ENCODE measurements at regions not wholly inside any gene's neighbourhood (a gene's known extent, or its start where the extent isn't known, plus 50 kb on each side); places are given as distances from the start of the nearest gene placed in this dataset.

DNA sequence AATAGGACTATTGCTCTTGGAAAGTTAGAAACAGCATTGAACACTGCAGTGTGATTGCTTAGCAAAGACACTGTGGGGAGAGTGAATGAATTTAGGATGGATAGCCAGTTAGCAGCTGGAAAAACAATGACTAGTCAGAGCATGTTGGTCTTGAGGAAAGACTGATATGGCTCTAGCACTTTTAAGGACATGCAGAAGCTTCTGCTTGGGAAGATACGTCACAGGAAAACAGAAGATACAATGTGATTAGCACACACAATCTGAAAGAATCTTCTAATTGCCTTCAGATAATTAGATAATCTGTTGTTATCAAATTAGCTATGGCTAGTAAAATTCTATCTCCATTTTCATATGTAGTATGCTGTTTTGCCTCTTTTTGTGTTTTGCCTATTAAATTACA is 530.7 kb upstream of the CHORDC1 start:
- TF ChIP-seq TAF1 (IDR thresholded peaks at IDR 0.05; ENCODE audit: borderline replicate concordance, insufficient read depth, low read length) (no peak), POLR2AphosphoS5 (IDR thresholded peaks at IDR 0.05; ENCODE audit: low read depth, low read length) (no peak), SIN3A (IDR thresholded peaks at IDR 0.05; ENCODE audit: borderline replicate concordance, insufficient read depth, low read length) (no peak), FOXP2 (optimal IDR thresholded peaks at IDR 0.05; ENCODE audit: borderline replicate concordance, extremely low read depth, extremely low read length, insufficient read depth) (no peak)
- TF ChIP-seq, protein P1, sequence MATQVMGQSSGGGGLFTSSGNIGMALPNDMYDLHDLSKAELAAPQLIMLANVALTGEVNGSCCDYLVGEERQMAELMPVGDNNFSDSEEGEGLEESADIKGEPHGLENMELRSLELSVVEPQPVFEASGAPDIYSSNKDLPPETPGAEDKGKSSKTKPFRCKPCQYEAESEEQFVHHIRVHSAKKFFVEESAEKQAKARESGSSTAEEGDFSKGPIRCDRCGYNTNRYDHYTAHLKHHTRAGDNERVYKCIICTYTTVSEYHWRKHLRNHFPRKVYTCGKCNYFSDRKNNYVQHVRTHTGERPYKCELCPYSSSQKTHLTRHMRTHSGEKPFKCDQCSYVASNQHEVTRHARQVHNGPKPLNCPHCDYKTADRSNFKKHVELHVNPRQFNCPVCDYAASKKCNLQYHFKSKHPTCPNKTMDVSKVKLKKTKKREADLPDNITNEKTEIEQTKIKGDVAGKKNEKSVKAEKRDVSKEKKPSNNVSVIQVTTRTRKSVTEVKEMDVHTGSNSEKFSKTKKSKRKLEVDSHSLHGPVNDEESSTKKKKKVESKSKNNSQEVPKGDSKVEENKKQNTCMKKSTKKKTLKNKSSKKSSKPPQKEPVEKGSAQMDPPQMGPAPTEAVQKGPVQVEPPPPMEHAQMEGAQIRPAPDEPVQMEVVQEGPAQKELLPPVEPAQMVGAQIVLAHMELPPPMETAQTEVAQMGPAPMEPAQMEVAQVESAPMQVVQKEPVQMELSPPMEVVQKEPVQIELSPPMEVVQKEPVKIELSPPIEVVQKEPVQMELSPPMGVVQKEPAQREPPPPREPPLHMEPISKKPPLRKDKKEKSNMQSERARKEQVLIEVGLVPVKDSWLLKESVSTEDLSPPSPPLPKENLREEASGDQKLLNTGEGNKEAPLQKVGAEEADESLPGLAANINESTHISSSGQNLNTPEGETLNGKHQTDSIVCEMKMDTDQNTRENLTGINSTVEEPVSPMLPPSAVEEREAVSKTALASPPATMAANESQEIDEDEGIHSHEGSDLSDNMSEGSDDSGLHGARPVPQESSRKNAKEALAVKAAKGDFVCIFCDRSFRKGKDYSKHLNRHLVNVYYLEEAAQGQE (IDR thresholded peaks at IDR 0.05; ENCODE audit: insufficient read depth in 1 of 2, low read depth in 2 of 2, low read length in 2 of 2) = no peak
